B cell (primary cell): ENCODE measurements at regions not wholly inside any gene's neighbourhood (a gene's known extent, or its start where the extent isn't known, plus 50 kb on each side); places are given as distances from the start of the nearest gene placed in this dataset.

Experiments
- ATAC-seq: fragments of 200-7000 bp; cut with Tn5 transposase; one replicate; pipeline ENCODE4 v1.10.0; 2021; ENCODE audit warnings: low read depth, mild to moderate bottlenecking, moderate number of reproducible peaks, moderate library complexity
- CTCF ChIA-PET: fragments of 350-600 bp; sonication (Branson Sonifier 250); formaldehyde crosslinking; loops from one replicate; lab custom pipeline; 2021; ENCODE audit warnings: antibody characterized with exemption, inconsistent platforms; lab: Charles Lee
- POLR2A ChIA-PET: fragments of 350-600 bp; sonication (Branson Sonifier 250); formaldehyde crosslinking; loops from one replicate; lab custom pipeline; 2021; ENCODE audit warnings: antibody characterized with exemption; lab: Charles Lee
- DNase-seq: peaks from one replicate; pipeline ENCODE4 v3.0.0; 2013
- H2AFZ ChIP-seq: 2 replicates; pipeline ENCODE4 v1.6.1; 2012; ENCODE audit warnings: mild to moderate bottlenecking, low read depth, low read length; ENCODE audit not compliant: insufficient read depth, poor library complexity, severe bottlenecking
- H3K27ac ChIP-seq, 2 donors: 1 replicate in 1 of 2; 2 replicates in 1 of 2; pipeline ENCODE4 v1.5.1; 2012 to 2013; ENCODE audit warnings: low read length in 2 of 2, mild to moderate bottlenecking in 2 of 2, moderate library complexity in 1 of 2
- H3K27me3 ChIP-seq, 4 experiments: fragments of 200-600 bp in 1 of 4; sonication (generic) in 1 of 4; replicated peaks in 1 of 4; 1 replicate in 2 of 4; 2 replicates in 2 of 4; pipeline versions ENCODE4 v1.6.1 to v1.7.0; 2013 to 2016; ENCODE audit warnings: low read length in 3 of 4, mild to moderate bottlenecking in 2 of 4, mixed read lengths in 1 of 4, moderate library complexity in 1 of 4; ENCODE audit not compliant: insufficient read depth in 4 of 4, control insufficient read depth in 3 of 4; ENCODE audit errors: control extremely low read depth in 1 of 4
- H3K36me3 ChIP-seq, 2 experiments: replicated peaks in 1 of 2; 1 replicate in 1 of 2; 2 replicates in 1 of 2; pipeline versions ENCODE4 v1.6.1 to v1.7.1; 2013; ENCODE audit warnings: low read length in 1 of 2; ENCODE audit not compliant: insufficient read depth in 2 of 2, control insufficient read depth in 1 of 2; ENCODE audit errors: control extremely low read depth in 1 of 2, extremely low read depth in 1 of 2
- H3K4me1 ChIP-seq, 2 donors: fragments of 200-600 bp in 1 of 2; sonication (generic) in 1 of 2; 1 replicate in 1 of 2; 2 replicates in 1 of 2; pipeline versions ENCODE4 v1.5.1 to v1.6.1; 2013 to 2017; ENCODE audit warnings: low read length in 2 of 2; ENCODE audit not compliant: control insufficient read depth in 2 of 2, insufficient read depth in 2 of 2
- H3K4me2 ChIP-seq: replicated peaks from 2 replicates; pipeline ENCODE3; 2012; ENCODE audit warnings: mild to moderate bottlenecking, low read depth, low read length; ENCODE audit not compliant: poor library complexity, severe bottlenecking
- H3K4me3 ChIP-seq, 5 experiments: fragments of 200-600 bp in 1 of 5; sonication (generic) in 1 of 5; 1 replicate in 3 of 5; 2 replicates in 2 of 5; pipeline versions ENCODE4 v1.5.1 to v1.7.0; 2011 to 2016; ENCODE audit warnings: low read length in 4 of 5, mild to moderate bottlenecking in 4 of 5, low read depth in 2 of 5, control low read depth in 1 of 5, moderate library complexity in 1 of 5; ENCODE audit not compliant: insufficient read depth in 1 of 5; ENCODE audit errors: control extremely low read depth in 1 of 5, extremely low read depth in 1 of 5
- H3K79me2 ChIP-seq: fragments of 200-600 bp; sonication (generic); one replicate; pipeline ENCODE4 v1.6.0; 2016; ENCODE audit warnings: low read length; ENCODE audit not compliant: control insufficient read depth, insufficient read depth
- H3K9ac ChIP-seq: fragments of 200-600 bp; sonication (generic); 2 replicates; pipeline ENCODE4 v1.6.1; 2017; ENCODE audit warnings: mild to moderate bottlenecking, low read length, moderate library complexity
- H3K9me3 ChIP-seq, 3 donors: one replicate each; pipeline versions ENCODE4 v1.6.1 to v1.7.1; 2013; ENCODE audit warnings: low read length in 2 of 3; ENCODE audit not compliant: control insufficient read depth in 2 of 3, insufficient read depth in 1 of 3; ENCODE audit errors: control extremely low read depth in 1 of 3
- H4K20me1 ChIP-seq: 2 replicates; pipeline ENCODE4 v1.6.0; 2012; ENCODE audit warnings: mild to moderate bottlenecking, low read length; ENCODE audit not compliant: insufficient read depth, control insufficient read depth, poor library complexity, severe bottlenecking
- H3K27ac Mint-ChIP-seq: one replicate; pipeline ENCODE4 v1.8.0; 2021; ENCODE audit warnings: mixed read lengths
- H3K27me3 Mint-ChIP-seq: one replicate; pipeline ENCODE4 v1.8.0; 2021; ENCODE audit warnings: mixed read lengths
- H3K4me1 Mint-ChIP-seq: one replicate; pipeline ENCODE4 v1.8.0; 2021; ENCODE audit warnings: mixed read lengths
- H3K4me3 Mint-ChIP-seq: one replicate; pipeline ENCODE4 v1.8.0; 2021; ENCODE audit warnings: mixed read lengths
- H3K9me3 Mint-ChIP-seq: one replicate; pipeline ENCODE4 v1.8.0; 2022; ENCODE audit warnings: mixed read lengths; ENCODE audit not compliant: insufficient read depth
- CTCF ChIP-seq: fragments of 200-600 bp; IDR thresholded peaks from one replicate; pipeline ENCODE4 v1.8.0; 2022; ENCODE audit warnings: antibody characterized with exemption, mild to moderate bottlenecking
- EZH2 ChIP-seq: IDR thresholded peaks from 2 replicates; pipeline ENCODE4 v1.6.1; 2012; ENCODE audit warnings: borderline replicate concordance, low read depth, mild to moderate bottlenecking, moderate library complexity, low read length; ENCODE audit not compliant: insufficient read depth, poor library complexity, severe bottlenecking
- WGBS: methylation state at CpG from one replicate; pipeline ENCODE4 v1.1.5; 2013; ENCODE audit warnings: missing lambda C conversion rate; ENCODE audit not compliant: insufficient coverage; 5-methylcytosine and 5-hydroxymethylcytosine counted together
- intact Hi-C: fragments of 100-400 bp; cut with micrococcal nuclease; formaldehyde crosslinking; loops from one replicate; pipeline ENCODE4 v1.10.0; 2022

DNA sequence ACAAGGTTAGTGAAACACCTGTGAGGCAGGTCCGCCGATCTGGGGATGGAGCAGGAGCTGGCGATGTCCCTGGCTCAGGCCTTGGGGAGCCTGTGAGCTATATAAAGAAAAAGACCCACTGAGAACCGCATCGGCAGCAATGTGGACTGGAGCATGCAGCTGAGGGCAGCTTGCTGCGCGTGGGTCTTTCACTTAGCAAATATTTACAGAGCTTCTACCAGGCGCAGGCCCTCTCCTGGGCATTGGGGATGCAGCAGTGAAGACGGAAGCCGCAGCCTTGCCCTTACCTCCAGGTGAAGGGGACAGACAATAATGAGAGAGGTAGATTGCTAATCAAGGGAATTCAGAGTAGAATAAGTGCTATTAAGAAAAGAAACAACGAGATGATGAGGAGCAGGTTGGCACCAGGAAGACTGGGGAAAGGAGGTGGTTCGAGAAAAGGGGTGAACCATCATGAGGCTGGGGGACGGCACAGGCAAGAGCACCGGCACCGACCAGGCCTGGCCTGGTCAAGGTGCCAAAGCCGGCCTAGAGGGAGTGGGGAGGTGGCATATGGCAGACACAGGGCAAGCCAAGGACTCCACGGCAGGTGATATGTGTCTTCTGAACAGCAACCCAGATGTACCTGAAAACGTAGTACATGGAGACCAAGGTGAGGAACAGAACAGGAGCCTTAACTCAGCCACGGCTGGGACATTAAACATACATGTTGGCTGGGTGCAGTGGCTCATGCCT, 60.7 kb upstream of the PAX7 start:
- H4K20me1 ChIP-seq = no peaks in the 10 kb centered on the region
- intact Hi-C loops = no loop called here
- ChIA-PET POLR2A (no interaction called here), CTCF (no interaction called here)
- H3K9me3 ChIP-seq = no peaks in the 10 kb centered on the region
- H3K79me2 ChIP-seq = no peaks in the 10 kb centered on the region
- no peaks in the 10 kb centered on the region for H3K4me1 ChIP-seq
- no peak for ATAC-seq
- H3K36me3 ChIP-seq = no peaks in the 10 kb centered on the region
- H3K4me2 ChIP-seq = no peak overlapping the region
- no peak overlapping the region for H2AFZ ChIP-seq
- TF ChIP-seq CTCF = no peak
- no peak for TF ChIP-seq EZH2
- no peak overlapping the region for H3K9ac ChIP-seq
- H3K27me3 Mint-ChIP-seq = peaks cover 21% of the 10 kb centered on the region
- no peak overlapping the region for H3K27ac Mint-ChIP-seq
- peaks cover 12% of the 10 kb centered on the region for H3K4me1 Mint-ChIP-seq
- 82% methylated on average over 19 of the region's 19 CpGs for WGBS
- peaks cover 2% of the 10 kb centered on the region for H3K9me3 Mint-ChIP-seq
- H3K27me3 ChIP-seq = peaks cover 0 to under 1% (median 0%) of the 10 kb centered on the region in 4 experiments
- H3K4me3 ChIP-seq = no peak overlapping the region
- H3K27ac ChIP-seq = no peak overlapping the region
- no peak overlapping the region for H3K4me3 Mint-ChIP-seq
- DNase-seq = no peak

DNA sequence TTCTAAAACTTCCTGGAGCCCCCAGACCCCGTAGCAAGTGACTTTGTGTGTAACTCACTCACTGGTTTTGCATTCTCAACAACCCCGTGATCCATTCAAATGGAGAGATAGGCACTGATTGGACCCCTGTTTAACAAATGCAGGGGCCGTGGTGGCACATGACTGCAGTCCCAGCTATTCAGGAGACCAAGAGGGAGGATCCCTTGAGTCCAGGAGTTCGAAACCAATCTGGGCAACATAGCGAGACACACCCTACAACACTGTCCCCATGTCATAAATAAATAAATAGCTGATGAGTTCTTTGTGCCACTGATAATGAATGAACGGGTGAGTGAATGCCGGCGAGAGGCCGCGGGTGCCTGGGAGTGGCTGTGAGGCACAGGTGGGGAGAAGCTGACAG, 59.4 kb upstream of the PAX7 start:
- POLR2A ChIA-PET = no interaction called here
- peaks cover 12% of the 10 kb centered on the region for H3K4me1 Mint-ChIP-seq
- CTCF ChIA-PET = no interaction called here

More for the DNA sequence above, 59.4 kb upstream of the PAX7 start:
- TF ChIP-seq CTCF (no peak), EZH2 (no peak)
- no peaks in the 10 kb centered on the region for H4K20me1 ChIP-seq
- H3K27me3 ChIP-seq = peaks cover 0 to 7% (median 0%) of the 10 kb centered on the region in 4 experiments
- H3K4me2 ChIP-seq = no peak overlapping the region
- no peak overlapping the region for H3K9ac ChIP-seq
- no peak overlapping the region for H3K4me3 ChIP-seq
- H2AFZ ChIP-seq = no peak overlapping the region
- peaks cover 14% of the 10 kb centered on the region for H3K27me3 Mint-ChIP-seq
- no peak overlapping the region for H3K27ac Mint-ChIP-seq
- H3K27ac ChIP-seq = no peak overlapping the region
- 69% methylated on average over 7 of the region's 10 CpGs for WGBS
- H3K4me3 Mint-ChIP-seq = no peak overlapping the region
- intact Hi-C loops = no loop called here
- H3K9me3 ChIP-seq = no peaks in the 10 kb centered on the region
- DNase-seq (no peak), ATAC-seq (no peak)
- no peaks in the 10 kb centered on the region for H3K79me2 ChIP-seq
- peaks cover 2% of the 10 kb centered on the region for H3K9me3 Mint-ChIP-seq
- no peaks in the 10 kb centered on the region for H3K36me3 ChIP-seq
- H3K4me1 ChIP-seq = no peaks in the 10 kb centered on the region
